Smooth muscle cell (in vitro differentiated cells): ENCODE measurements at regions not wholly inside any gene's neighbourhood (a gene's known extent, or its start where the extent isn't known, plus 50 kb on each side); places are given as distances from the start of the nearest gene placed in this dataset.

Experiments used
- DNase-seq: peaks from one replicate; lab custom pipeline; 2025; ENCODE audit not compliant: unreplicated experiment; lab: John Stamatoyannopoulos, UW
- H2AFZ ChIP-seq: fragments of 200-600 bp; sonication (generic); 2 replicates; pipeline ENCODE4 v1.6.0; 2016; ENCODE audit warnings: antibody characterized with exemption, low read depth, mild to moderate bottlenecking
- H3F3A ChIP-seq: fragments of 200-600 bp; sonication (generic); 2 replicates; pipeline ENCODE4 v1.6.0; 2017; ENCODE audit warnings: antibody characterized with exemption, low read depth
- H3K27ac ChIP-seq: fragments of 200-600 bp; sonication (generic); 2 replicates; pipeline ENCODE4 v1.5.1; 2016; ENCODE audit warnings: low read depth, mild to moderate bottlenecking
- H3K27me3 ChIP-seq: fragments of 200-600 bp; sonication (generic); 2 replicates; pipeline ENCODE4 v1.6.1; 2016; ENCODE audit warnings: low read depth, mild to moderate bottlenecking
- H3K36me3 ChIP-seq: fragments of 200-600 bp; sonication (generic); 2 replicates; pipeline ENCODE4 v1.5.1; 2016; ENCODE audit warnings: low read depth
- H3K4me1 ChIP-seq: fragments of 200-600 bp; sonication (generic); 2 replicates; pipeline ENCODE4 v1.5.1; 2016; ENCODE audit warnings: low read depth
- H3K4me2 ChIP-seq: fragments of 200-600 bp; sonication (generic); 2 replicates; pipeline ENCODE4 v1.6.0; 2016; ENCODE audit warnings: mild to moderate bottlenecking
- H3K4me3 ChIP-seq: fragments of 200-600 bp; sonication (generic); 2 replicates; pipeline ENCODE4 v1.5.1; 2016; ENCODE audit warnings: mild to moderate bottlenecking
- H3K79me2 ChIP-seq: fragments of 200-600 bp; sonication (generic); 2 replicates; pipeline ENCODE4 v1.6.0; 2016; ENCODE audit warnings: low read depth, mild to moderate bottlenecking
- H3K9ac ChIP-seq: fragments of 200-600 bp; sonication (generic); 2 replicates; pipeline ENCODE4 v1.6.0; 2016; ENCODE audit warnings: low read depth
- H3K9me3 ChIP-seq: fragments of 200-600 bp; sonication (generic); replicated peaks from 2 replicates; pipeline ENCODE4 v1.5.1; 2016; ENCODE audit warnings: low read depth
- H4K20me1 ChIP-seq: fragments of 200-600 bp; sonication (generic); 2 replicates; pipeline ENCODE4 v1.6.0; 2016; ENCODE audit warnings: low read depth
- WGBS: methylation state at CpG from one replicate; pipeline ENCODE4 v1.1.7; 2016; ENCODE audit warnings: low lambda C conversion rate; 5-methylcytosine and 5-hydroxymethylcytosine counted together
- TF ChIP-seq, protein P1 (sequence below): fragments of 200-600 bp; sonication (generic); IDR thresholded peaks from 2 replicates; pipeline ENCODE4 v1.5.1; 2017; ENCODE audit warnings: borderline replicate concordance, mild to moderate bottlenecking, antibody characterized with exemption; ENCODE audit not compliant: insufficient read depth, poor library complexity, severe bottlenecking

DNA sequence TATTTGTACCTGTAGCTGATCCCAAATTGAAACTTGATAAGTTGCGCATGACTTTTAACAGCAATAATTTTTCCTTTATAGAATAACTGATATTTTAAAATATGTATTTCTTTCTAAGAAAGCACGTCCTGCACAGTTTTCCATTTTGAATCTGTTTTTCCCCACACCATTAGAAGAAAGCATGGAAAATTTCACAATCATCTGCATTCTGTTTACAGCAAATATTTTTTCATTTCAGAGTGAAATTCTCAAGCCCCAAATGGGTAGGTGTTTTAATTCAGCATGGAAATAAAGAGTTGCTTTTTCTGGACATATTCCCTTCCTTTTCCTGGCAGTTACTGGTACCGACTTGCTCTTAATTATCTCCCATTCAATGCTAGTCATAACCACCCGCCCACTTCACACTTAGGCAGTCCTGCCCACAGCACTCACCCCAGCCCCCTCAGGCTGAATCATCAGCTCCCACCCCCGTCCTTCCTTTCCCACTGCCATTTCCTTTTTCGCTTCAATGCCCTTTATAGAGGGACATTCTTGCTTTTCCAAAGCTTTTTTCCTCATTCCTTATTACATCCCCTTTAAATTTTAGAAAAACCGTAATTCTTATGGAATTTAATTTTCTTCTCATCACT lies 89.2 kb upstream of the GLS start:
- H3K79me2 ChIP-seq, result no peaks in the 10 kb centered on the region
- H3K9ac ChIP-seq, result peak overlapping the region; percentile 51
- 21% methylated on average over 7 of the region's 7 CpGs for WGBS
- peaks cover 28% of the 10 kb centered on the region for H3F3A ChIP-seq
- peak; percentile 2 for DNase-seq
- peak overlapping the region; percentile 3 for H2AFZ ChIP-seq
- peak overlapping the region; percentile 77 for H3K4me2 ChIP-seq
- H3K27me3 ChIP-seq, result no peaks in the 10 kb centered on the region
- H3K4me3 ChIP-seq, result no peak overlapping the region
- H4K20me1 ChIP-seq, result no peaks in the 10 kb centered on the region
- TF ChIP-seq, protein P1, sequence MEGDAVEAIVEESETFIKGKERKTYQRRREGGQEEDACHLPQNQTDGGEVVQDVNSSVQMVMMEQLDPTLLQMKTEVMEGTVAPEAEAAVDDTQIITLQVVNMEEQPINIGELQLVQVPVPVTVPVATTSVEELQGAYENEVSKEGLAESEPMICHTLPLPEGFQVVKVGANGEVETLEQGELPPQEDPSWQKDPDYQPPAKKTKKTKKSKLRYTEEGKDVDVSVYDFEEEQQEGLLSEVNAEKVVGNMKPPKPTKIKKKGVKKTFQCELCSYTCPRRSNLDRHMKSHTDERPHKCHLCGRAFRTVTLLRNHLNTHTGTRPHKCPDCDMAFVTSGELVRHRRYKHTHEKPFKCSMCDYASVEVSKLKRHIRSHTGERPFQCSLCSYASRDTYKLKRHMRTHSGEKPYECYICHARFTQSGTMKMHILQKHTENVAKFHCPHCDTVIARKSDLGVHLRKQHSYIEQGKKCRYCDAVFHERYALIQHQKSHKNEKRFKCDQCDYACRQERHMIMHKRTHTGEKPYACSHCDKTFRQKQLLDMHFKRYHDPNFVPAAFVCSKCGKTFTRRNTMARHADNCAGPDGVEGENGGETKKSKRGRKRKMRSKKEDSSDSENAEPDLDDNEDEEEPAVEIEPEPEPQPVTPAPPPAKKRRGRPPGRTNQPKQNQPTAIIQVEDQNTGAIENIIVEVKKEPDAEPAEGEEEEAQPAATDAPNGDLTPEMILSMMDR, result no peak
- H3K36me3 ChIP-seq, result no peaks in the 10 kb centered on the region
- peak overlapping the region; percentile 90 for H3K27ac ChIP-seq
- H3K4me1 ChIP-seq, result peaks cover 32% of the 10 kb centered on the region
- H3K9me3 ChIP-seq, result no peaks in the 10 kb centered on the region

DNA sequence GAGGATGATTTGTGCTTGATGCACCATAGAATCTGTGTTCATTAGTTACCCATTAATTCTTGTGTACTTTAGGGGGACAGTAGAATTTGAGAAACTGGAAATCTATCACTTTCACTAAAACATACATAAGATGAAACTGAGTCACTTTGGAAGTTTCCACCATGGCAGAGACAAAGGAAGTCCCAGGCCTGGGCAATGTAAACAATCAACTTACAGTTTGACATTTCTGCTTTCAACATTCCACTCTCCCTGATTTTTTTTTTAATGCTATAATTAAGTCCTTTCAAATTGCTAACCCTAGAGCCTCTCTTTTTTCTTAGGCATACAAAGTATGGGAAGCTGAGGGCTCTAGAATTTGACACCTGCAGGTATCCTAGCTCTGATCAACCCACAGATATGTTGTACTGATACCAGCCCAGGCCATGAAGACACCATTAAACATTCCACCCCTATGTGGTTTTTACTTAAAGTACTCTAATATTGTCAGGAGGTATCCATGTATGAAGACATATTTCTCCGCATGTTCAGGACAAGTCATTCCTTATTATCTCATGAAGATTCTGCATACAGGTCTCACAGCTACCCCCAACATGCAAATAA lies 88.5 kb upstream of the GLS start:
- Histone ChIP-seq H3K4me3 (no peak overlapping the region), H4K20me1 (no peaks in the 10 kb centered on the region), H3K27ac (peak overlapping the region; percentile 90), H3K4me2 (peak overlapping the region; percentile 77), H3K9me3 (no peaks in the 10 kb centered on the region), H3F3A (peaks cover 28% of the 10 kb centered on the region), H2AFZ (peak overlapping the region; percentile 3), H3K9ac (peak overlapping the region; percentile 51), H3K27me3 (no peaks in the 10 kb centered on the region), H3K4me1 (peaks cover 32% of the 10 kb centered on the region), H3K79me2 (no peaks in the 10 kb centered on the region), H3K36me3 (no peaks in the 10 kb centered on the region)
- 93% methylated on average over 1 of the region's 1 CpG for WGBS
- TF ChIP-seq, protein P1, result no peak
- DNase-seq, result no peak

DNA sequence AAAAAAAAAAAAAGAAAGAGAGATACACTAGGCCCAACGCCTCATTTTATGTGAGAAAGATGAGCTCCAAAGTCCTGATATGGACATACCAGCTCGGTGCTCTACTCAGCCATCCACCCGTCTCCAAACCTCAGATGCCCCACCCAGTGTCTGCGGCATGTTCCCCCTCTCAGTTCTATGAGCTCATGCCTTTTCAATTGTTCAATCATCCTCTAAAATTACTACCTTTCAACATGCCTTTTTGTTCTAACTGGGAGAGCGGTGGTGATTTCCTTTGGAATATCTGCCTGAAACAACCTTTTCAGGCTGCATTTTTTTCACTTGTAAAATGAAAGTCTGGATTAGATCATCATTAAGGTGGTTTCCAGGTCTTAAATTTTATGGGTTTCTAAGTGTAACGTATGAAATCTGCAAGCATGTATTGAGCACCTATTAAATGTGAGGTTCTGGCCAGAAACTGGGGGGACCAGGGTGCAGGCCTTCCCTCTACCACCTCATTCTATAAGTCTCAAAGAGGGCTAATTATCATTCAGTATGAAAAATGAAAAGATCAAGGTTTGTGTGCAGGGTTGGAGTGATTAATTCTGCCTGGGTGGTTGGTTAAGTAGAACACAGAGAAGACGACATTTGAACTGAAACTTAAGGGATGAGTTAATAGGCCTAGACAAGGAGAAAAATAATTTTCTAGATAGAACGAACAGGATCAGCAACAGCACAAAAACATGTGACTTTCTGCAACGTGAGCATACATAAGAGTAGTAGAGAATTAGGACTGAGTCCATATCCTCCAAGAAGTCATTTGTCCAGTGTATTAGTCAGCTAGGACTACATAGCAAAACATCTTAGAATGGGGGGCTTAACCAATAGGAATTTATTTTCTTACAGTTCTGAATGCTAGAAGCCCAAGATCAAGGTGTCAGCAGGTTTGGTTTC lies 87.4 kb upstream of the GLS start:
- Histone ChIP-seq H3F3A (peaks cover 28% of the 10 kb centered on the region), H3K4me3 (no peak overlapping the region), H3K9me3 (no peaks in the 10 kb centered on the region), H2AFZ (no peak overlapping the region), H3K79me2 (no peaks in the 10 kb centered on the region), H3K4me1 (peaks cover 32% of the 10 kb centered on the region), H3K4me2 (no peak overlapping the region), H3K36me3 (no peaks in the 10 kb centered on the region), H3K27ac (peak overlapping the region; percentile 90), H4K20me1 (no peaks in the 10 kb centered on the region), H3K9ac (peak overlapping the region; percentile 8), H3K27me3 (no peaks in the 10 kb centered on the region)
- TF ChIP-seq, protein P1, result no peak
- 60% methylated on average over 9 of the region's 9 CpGs for WGBS
- DNase-seq, result no peak
